RWPE1 (cell line): ENCODE measurements at regions not wholly inside any gene's neighbourhood (a gene's known extent, or its start where the extent isn't known, plus 50 kb on each side); places are given as distances from the start of the nearest gene placed in this dataset.
A peak's percentile ranks its signal among the peaks of the same experiment; 100 is the strongest.

Experiments
- CTCF ChIA-PET: fragments of 350-600 bp; sonication (Branson Sonifier 250); formaldehyde crosslinking; extraction: SDS; loops from one replicate; lab custom pipeline; 2021; lab: Yijun Ruan, JAX
- POLR2A ChIA-PET: fragments of 400-600 bp; formaldehyde crosslinking; extraction: SDS; loops from one replicate; lab custom pipeline; 2020; ENCODE audit warnings: antibody characterized with exemption; ENCODE audit not compliant: low non-redundant PET; lab: Yijun Ruan, JAX
- DNase-seq: peaks from one replicate; pipeline ENCODE4 v3.0.0; 2012; ENCODE audit warnings: low spot score
- H3K27ac ChIP-seq: fragments of 450-650 bp; 2 replicates; pipeline ENCODE4 v1.5.1; 2017
- CTCF ChIP-seq: fragments of 450-650 bp; conservative IDR thresholded peaks from 2 replicates; pipeline ENCODE4 v1.5.1; 2017; ENCODE audit warnings: low read depth, mild to moderate bottlenecking

- TF ChIP-seq CTCF: no peak
- POLR2A ChIA-PET: no interaction called here
- DNase-seq: peak; percentile 91
- H3K27ac ChIP-seq: peak overlapping the region; percentile 83
- CTCF ChIA-PET: interaction anchor here (0.5 to 0.7 kb wide), 2 partner anchors 502 to 1995 kb away, joined by 3 to 4 read pairs; no protein-coding TSS in a partner anchor
These were observed 228.7 kb upstream of the SIX2 start for GRCh38 chr2:45237850-45238542.

GRCh38 chr2:45237128-45237527 is 227.9 kb upstream of the SIX2 start:
- no peak for DNase-seq
- ChIA-PET POLR2A (no interaction called here), CTCF (interaction anchor here (0.7 kb wide), 1 partner anchor 1995 kb away, joined by 4 read pairs; no protein-coding TSS in a partner anchor)
- no peak for TF ChIP-seq CTCF
- peak overlapping the region; percentile 83 for H3K27ac ChIP-seq

- no peak overlapping the region for H3K27ac ChIP-seq
- ChIA-PET POLR2A (no interaction called here), CTCF (no interaction called here)
- TF ChIP-seq CTCF: no peak
- DNase-seq: no peak
These were observed 227.0 kb upstream of the SIX2 start for GRCh38 chr2:45236268-45236667.

- ChIA-PET CTCF (no interaction called here), POLR2A (no interaction called here)
- no peak for TF ChIP-seq CTCF
- no peak overlapping the region for H3K27ac ChIP-seq
- DNase-seq: no peak
These were observed 224.0 kb upstream of the SIX2 start for GRCh38 chr2:45233301-45233700.

GRCh38 chr2:45232818-45233217 is 223.6 kb upstream of the SIX2 start:
- H3K27ac ChIP-seq: no peak overlapping the region
- ChIA-PET POLR2A (no interaction called here), CTCF (no interaction called here)
- no peak for DNase-seq
- no peak for TF ChIP-seq CTCF

GRCh38 chr2:45229411-45229810 is 220.2 kb upstream of the SIX2 start:
- no peak overlapping the region for H3K27ac ChIP-seq
- DNase-seq: no peak
- POLR2A ChIA-PET: no interaction called here
- no peak for TF ChIP-seq CTCF
- CTCF ChIA-PET: no interaction called here
